ENCODE measurements at regions not wholly inside any gene's neighbourhood (a gene's known extent, or its start where the extent isn't known, plus 50 kb on each side); places are given as distances from the start of the nearest gene placed in this dataset.

GRCh38 chr2:21599417-21599816 is 475.6 kb downstream of the TDRD15 start:
- TF ChIP-seq CTCF (IDR thresholded peaks at IDR 0.05) (no peak), POLR2A (IDR thresholded peaks at IDR 0.05) (no peak)

Data from testis (tissue), 2 donors.